A673 (cell line): ENCODE measurements at regions not wholly inside any gene's neighbourhood (a gene's known extent, or its start where the extent isn't known, plus 50 kb on each side); places are given as distances from the start of the nearest gene placed in this dataset.

ENCODE experiments used
- CTCF ChIP-seq: fragments of 300-800, 200-600 bp; sonication (generic); conservative IDR thresholded peaks from 2 replicates; pipeline ENCODE4 v1.5.1; 2017; ENCODE audit warnings: low read depth, mild to moderate bottlenecking, antibody characterized with exemption, low read length, moderate library complexity, mixed read lengths
- EZH2 ChIP-seq: fragments of 200-600 bp; sonication (generic); IDR thresholded peaks from 2 replicates; pipeline ENCODE4 v1.6.1; 2017; ENCODE audit warnings: borderline replicate concordance, low read depth, mild to moderate bottlenecking, mixed read lengths, antibody characterized with exemption, low read length; ENCODE audit not compliant: poor library complexity, severe bottlenecking

- TF ChIP-seq CTCF (no peak), EZH2 (no peak)
Observed at GRCh38 chr11:110837603-110838002, 125.4 kb upstream of the ARHGAP20 start.
